Stimulated activated CD4-positive, alpha-beta T cell treated with anti-CD3 and anti-CD28 coated beads, Interleukin-4, amount 100 ng/mL, for 1 hour (primary cell): ENCODE measurements at regions not wholly inside any gene's neighbourhood (a gene's known extent, or its start where the extent isn't known, plus 50 kb on each side); places are given as distances from the start of the nearest gene placed in this dataset.
"Not testable (repeated sequence)": the region's sequence is repeated elsewhere in the genome, so short reads cannot be mapped to it uniquely, and the experiment has no call there.

ENCODE experiments used
- DNase-seq: peaks from one replicate; pipeline ENCODE4 v3.0.0-alpha.2; 2020

DNA sequence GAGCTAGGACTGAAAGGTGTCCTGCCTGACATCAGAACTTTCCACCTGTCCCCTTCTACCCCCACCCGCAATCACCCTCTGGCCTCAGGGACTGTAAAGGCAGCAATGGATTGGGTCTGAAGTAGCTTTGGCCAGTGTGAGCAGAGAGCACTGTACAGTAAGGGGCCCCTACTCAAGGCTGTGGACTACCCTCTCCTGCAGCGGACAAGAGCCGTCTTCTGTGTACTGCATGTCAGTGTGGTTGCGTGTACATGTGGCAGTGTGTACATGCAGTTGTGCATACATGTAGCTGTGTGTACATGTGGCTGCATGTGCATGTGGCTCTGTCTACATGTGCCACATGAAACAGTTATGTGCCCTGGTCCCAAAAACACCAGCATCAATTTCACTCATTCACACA lies 205.9 kb upstream of the LINGO1 start:
- no peak for DNase-seq

DNA sequence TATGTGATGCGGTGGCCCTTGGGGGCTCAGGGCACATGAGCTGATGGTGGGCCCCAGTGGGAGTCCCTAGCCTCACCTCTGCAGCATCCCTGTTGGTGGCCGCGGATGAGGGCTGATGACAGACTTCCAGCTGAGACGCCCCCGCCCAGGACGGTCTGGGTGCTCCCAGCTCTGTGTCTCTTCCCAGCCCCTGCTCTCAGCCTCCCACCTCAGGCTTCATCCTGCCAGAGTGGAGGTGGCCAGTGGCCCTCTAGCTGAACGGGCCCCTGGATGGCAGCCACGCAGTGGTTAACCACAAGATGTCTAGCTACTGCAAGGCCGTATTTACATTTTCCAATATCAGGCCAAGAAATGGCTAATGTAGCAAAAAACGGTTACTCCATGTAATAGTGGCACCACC lies 205.3 kb upstream of the LINGO1 start:
- no peak for DNase-seq

DNA sequence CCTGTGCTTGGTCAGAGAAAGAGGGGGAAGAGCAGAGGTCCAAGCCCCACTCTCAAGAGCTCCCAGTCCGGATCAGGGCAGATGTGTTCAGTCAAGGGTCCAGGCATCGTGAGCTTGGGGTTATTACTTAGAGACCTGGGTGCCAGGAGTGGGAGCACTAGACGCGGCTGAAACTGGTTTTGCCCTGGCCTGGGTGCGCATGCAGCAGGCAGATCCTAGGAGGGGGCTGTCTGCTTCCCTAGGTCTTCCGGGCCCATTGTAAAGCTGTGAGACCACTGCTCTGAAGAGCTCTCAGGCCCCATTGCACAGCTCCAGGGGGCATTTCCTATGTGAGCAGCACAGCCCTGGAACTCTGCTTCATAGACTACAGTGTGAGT lies 204.9 kb upstream of the LINGO1 start:
- DNase-seq, result no peak

DNA sequence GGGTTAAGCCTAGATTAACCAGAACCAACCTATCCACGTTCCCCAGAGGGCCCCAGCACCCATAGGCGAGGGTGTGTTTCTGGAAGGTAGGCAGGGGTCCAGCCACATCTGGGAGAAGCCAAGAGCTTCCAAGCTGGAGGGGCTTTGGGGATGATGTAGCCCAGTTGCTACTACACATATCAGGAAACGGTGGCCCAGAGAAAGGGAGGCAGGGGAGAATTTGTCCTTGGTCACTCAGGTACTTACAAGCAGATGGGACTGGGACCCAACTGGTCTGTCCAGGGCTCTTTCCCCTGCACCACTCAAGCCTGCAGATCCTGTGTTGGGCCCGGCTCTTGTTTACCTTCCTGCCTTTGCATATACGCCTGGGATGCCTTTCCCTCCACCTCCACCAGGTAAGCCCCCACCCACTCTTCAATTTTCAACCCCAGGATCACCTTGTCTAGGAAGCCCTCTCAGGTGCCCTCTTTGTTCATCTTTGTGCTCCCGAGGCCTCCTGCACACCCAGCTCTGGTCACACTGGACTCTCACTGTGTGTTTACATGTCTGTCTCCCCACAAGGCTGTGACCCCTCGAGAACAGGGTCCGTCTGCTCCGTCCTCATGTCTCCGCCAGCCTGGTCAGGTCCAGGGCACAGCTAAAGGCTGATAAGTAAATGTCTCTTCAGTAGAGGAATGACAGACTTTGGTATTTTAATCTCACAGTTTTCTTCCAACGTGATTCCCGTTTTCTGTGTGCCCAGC lies 204.4 kb upstream of the LINGO1 start:
- DNase-seq, result no peak

DNA sequence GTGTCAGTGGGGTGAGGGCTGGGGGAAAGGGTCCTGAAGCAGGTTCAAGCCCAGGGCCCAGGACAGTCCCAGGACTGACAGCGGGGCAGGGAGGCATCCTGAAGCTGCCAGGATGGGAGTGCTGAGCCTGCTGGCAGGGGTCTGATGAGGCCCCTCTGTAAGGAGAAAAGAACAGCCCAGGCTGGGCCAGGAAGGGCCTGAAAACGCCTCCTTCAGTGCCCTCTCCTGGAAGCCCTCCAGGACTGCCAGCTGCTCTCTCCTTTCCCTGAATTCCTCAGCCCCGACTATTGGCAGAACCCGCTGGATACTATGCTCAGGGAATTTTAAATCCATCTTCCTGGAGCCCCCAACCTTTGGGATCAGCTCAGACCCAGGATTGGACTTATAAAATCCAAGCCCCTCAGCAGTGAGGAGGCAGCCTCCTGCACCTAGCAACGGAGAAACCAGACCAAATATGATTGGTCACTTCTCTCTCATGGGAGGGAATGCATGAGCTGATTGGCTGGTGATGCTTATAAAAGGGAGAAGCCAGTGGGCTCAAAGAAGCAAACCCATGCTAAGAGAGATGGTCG lies 203.5 kb upstream of the LINGO1 start:
- no peak for DNase-seq

DNA sequence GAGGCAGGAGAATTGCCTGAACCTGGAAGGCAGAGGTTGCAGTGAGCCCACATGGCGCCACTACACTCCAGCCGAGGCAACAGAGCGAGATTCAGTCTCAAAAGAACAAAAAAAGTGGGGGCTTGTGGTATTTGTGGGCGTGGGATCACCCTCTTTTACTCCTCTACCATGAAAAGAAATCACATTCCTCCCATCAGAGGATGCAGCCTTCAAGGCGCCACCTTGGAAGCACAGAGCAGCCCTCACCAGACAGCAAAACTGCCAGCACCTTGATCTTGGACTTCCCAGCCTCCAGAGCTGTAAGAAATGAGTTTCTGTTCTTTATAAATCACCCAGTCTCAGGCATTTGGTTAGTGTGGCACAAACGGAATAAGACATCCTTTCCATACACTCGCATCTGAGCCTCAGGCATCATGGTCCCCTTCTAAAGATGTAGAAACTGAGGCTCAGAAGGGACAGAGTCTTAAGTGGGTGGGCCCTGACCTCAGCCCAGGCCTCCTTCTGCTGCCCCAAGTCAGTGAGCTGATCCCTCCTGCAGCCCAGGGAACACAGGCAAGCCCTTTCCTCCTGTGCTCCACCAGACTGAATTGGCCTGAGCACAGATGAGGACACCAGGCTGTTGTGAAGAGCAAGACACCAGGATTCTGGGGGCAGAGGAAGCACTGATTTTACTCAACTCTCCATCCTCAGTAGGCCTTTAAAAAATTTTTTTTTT lies 201.7 kb upstream of the LINGO1 start:
- DNase-seq, result no peak

DNA sequence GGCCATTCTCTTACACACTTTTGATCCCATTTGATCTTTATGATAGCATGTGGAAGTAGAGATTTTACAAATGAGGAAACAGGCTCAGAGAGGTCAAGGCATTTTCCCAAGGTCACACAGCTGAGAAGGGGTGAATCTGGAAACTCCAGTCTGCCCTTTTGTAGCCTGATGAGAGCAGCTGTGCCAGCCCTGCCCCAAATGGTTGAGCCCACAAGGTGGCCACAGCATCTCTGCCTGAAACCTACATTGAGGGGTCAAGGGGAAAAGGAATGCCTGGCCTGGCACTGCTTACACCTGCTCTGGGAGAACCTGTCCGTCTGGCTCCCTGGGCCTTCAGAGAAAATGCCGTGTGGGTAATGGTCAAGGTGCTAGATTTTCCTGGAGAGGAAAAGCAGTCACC lies 200.2 kb upstream of the LINGO1 start:
- DNase-seq, result no peak

DNA sequence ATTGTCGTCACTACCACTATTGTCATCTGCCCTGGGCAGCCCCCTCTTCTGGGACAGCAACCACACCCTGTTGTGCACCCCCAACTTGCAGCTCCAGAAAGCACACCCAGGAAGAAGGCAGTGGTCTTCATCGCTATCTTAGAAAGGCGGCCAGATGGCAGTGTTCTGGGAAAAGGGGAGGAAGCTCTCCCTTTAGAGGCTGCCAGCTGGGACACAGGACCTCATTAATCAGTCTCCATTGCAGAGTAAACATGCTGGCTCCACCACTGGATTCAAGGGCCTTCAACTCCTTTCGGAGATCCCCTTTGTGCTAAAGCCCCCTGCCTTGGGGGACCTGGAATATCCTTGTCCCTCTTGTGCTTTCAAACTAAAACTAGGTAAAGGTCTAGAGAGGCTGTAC lies 199.3 kb upstream of the LINGO1 start:
- no peak for DNase-seq

DNA sequence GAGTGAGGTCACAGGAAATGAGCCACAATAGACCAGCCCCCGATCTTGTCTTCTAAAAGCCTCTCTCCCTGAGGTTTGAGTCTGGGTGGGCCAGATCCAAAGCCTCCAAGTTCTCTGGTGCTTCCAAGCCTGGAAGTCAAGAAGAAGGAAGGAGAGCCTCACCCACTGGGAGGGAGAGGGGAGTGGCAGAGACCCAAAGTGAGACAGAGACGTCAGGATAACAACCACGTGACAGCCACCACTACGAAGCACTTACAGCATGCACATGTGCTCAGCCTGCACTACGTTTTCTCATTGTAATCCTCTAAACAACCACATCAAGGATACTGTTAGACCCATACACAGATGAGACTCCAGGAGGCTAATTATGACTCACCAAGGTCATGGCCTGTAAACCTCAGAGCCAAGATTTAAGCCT lies 197.3 kb upstream of the LINGO1 start:
- no peak for DNase-seq

DNA sequence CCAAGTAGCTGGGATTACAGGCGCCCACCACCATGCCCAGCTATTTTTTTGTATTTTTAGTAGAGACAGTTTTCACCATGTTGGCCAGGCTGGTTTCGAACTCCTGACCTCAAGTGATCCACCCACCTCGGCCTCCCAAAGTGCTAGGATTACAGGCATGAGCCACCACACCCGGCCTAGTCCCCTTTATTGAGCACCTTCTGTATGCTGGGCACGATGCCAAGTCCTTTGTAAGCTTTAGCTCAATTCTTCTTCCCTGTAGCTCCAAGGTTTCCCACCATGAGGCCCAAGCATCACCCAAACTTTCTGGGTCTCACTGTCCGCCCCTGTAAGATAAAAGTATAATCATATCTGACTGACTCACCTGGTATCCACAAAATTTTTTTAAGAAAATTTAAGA lies 196.6 kb upstream of the LINGO1 start:
- DNase-seq, result not testable (repeated sequence)

DNA sequence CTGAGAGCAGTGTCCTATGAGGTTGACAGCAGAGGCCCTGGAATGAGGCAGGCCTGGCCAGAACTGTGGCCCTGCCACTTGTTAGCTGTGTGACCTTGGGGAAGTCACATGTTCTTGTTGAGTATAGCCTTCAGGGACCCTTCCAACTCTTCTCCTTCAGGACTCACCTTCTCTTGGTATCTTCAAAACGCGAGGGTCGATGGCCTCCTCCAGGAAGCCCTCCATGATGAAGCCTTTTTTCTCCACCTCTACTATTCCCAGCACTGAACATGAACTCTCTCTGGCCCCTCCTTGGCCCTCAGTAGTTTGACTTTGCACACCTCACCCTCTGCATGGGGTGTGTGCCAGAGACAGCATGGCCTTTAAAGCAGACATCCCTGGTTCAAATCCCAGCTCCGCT lies 195.1 kb upstream of the LINGO1 start:
- no peak for DNase-seq

DNA sequence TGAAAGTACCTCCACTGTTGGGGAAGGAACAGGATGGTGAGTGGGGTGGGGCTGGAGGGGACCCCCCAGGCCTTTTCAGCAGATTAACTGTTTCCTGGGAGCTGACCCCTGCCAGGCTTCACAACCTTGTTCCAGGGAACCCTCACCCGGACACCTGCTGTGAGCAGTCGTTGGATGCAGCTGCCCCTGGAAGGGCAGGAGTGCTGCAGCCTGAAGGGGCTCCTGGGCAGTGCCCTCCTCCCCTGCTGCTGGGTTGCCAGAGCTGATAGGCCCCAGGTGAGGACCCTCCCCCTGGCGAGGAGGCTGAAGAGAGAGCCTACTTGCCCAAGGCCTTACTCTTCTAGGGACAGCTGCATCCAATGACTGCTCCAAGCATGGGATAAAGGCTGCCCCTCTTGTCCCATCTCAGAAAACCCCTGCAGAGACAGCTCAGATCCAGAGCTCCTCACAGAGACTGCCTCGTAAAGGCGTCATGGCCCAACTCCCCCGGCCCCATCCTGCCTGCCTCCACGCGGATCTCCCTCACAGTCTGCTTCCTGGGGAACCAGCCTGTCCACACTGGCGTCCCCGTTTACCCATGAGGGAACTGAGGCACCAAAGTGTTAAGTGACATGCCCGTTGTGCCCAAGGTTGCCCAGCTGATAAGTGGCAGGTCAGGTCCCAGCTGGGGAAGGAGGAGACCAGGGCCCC lies 193.4 kb upstream of the LINGO1 start:
- DNase-seq, result no peak

DNA sequence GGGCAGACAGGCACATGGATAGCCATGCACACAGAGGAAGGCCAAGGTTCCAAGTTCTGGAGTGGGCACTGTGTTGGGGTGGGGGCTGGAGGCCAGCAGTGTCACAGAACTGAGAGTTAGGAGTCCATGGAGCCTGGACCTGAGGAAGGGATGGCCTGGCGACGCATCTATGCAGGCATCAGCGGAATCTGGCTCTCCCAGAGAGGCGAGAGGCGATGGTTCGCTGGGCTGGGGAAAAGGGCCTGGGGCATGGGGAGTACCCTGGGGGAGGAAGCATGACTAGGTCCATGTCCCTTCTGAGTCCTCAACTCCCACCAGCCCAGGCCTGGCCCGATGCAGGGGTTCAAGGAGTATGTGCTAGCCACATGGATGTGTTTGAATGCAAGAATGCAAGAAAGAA lies 192.8 kb upstream of the LINGO1 start:
- DNase-seq, result no peak

DNA sequence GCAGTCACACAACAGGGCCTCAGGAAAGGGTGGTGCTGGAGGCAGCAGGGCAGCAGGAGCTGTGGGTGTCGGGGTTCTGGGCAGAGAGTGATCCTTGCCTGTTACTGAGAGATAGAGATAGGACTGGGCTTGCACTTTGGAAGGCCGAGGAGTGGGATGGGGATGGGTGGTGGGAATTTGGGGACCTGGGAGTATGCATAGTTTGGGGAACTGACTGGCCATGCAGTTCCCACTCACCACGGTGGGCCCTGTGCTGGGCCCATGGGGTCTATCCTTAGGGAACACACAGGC lies 192.5 kb upstream of the LINGO1 start:
- DNase-seq, result no peak

DNA sequence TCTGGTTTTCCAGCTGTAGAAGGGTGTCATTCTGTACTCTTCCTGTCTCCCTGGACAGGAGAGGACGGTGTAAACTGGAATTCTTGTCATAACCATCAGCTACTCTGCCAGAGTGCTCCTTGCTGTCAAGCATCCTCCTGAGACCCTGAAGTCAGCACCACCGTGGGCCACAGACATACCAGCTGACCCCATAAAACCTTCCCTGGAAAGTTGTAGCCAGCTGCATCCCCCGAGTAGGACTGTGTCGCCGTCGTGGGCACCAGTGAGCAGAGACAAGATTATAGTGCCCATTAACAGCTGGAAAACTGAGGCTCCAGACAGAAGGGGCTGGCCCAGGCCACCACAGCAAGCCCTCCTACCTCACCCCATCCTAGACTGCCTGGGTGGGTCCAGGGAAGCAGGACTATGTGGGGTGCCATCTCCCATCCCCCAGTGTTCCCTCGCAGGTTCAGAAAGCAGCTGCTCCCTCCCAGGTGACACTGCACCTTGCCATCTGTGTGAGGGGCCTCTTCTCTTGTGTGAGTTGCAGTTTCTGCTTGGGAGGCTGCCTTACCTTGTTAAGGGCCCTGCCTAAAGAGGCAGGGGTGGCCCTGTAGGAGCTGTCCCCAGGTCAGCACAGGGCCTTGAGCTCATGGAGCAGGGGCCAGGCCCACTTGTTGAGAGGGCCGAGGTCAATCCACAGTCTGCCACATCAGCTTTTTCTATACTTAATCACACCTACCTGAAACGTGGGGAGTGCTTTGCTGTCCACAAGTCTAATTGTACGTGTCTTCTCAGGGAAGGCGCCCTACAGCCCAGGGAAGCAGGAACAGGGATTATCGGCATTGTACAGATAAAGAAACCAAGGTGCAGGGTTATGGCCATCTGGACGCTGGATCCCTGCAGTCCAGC lies 191.9 kb upstream of the LINGO1 start:
- no peak for DNase-seq

DNA sequence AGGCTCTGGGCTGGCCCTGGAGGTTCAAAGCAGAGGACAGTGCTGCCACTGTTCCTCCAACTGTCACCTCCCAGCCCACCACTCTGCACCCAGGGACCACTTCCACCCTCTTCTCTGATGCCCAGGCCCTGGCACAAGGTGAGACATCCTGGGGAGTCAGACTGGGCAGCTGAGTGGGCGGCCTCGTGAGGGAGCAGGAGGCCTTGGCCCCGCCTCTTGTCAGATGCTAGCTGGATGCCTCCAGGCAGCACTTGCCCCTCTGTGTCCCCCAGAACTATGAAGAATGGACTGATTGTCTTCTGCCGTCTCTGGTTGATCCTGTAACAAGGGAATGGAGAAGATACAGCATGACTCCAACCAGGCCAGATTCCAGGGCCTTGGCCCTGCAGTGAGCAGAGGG lies 191.0 kb upstream of the LINGO1 start:
- no peak for DNase-seq

DNA sequence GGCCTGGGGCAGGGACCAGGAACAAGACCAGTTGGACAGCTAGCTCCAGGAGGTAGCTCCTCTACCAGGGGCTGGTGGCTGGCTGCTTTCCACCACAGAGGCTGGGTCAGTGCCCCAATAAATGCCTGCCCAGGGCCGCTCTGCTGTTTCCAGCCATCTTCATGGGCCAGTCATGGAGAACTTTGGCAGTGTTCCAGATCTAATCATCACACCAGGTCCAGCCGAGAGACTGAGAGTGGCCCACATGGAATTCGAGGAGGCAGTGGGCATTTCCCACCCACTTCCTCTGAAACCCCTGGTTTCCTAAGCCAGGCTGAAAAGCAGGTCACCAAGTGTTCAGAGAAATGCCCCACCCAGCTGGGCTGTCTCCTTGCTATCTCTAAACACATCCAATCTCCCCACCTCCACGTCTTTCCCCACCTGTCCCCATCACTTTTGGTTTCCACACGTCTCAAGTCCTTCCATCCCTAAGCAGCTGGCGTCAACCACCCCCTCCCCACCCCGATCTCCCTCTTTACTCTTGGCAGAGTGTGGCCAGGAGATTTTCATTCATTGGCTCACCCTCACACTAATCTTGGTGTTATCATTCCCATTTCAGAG lies 190.0 kb upstream of the LINGO1 start:
- DNase-seq, result no peak

DNA sequence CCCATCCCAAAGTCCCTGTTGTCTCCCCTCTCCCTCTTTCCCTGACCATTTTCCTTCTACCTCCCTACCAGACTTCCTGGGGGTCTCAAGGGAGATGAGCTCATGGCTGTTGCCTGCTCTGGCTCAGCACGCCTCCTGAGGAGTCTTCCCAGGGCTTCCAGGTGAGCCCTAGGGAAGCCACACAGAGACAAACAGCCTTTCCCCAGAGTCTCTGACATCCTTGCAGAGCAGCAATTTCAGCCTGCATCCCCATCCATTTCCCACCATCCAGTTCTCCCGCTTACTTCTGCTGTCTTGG lies 189.2 kb upstream of the LINGO1 start:
- DNase-seq, result no peak

DNA sequence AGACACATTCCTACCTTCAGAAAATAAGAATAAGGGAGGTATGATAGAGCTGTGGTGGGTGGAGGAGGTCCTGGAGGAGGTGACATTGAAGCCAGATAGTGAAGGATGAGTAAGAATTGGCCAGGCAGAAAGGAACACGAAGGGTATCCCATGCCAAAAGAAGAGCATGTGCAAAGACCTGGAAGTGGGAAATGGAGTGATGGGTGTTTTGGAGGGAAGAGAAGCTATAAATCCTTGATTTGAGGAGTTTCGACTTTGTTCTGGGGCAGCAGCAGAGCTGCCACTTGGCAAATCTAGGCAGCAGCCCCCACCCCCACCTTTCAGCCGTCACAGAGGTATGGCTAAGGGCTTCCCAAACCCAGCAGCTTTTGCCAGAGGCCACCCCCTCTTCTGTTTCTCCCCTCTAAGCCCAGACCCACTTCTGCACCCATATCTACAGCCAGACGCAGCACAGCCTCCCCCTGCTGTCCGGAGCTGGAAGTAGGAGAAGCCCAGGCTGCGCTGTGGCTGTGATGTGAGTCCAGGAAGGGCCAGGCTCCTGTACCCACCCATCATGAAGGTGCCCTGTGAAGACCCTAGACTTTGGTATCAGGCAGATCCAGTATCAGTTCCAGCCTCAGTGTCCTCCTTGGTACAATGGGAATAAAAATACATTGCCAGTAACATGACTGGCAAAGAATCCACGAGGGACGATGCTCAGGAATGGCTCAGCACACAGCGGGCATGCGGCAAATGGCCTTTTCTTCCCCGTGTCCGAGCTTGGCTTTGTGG lies 188.7 kb upstream of the LINGO1 start:
- DNase-seq, result peak; percentile 20

DNA sequence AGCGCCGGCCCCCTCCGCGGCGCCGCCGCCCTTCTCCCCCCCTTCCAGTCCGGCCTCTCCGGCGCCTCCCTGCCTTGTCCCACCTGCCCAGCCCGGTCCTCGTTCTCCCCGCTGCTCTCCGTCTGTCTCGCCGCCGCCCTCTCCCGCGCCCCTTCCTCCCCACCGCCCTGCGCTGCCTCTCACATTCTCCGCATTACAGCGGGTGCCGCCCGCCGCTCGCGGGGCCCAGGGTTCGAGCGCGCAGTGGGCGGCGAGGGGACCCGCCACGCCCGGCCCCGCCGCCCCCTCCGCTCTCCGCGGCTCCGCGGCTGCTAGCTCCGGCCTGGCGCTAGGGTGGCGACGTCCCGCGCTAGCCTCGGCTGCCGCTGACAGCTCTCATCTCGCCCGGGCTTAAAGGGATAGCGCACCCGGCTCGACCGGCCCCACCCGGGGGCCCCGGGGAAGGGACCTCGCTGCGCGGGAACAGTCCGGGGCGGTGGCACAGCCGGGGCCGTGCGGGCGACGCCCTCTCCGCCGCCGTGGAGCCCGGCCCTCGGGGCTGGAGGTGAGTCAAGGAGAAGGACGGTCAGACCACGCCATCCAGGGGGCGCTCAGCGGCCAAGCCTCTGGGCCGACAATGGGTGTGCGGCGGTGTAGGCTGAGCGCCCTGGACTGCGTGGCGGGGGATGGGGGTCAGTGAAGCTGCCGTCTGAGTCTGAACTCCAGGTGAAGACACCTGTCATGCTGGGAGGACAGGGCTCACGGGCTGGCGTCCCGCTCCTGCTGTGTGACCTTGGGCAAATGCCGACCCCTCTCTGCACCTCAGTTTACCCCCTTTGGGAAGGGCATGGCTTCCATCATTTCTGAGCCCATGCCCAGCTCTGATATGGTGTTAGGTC lies 187.4 kb upstream of the LINGO1 start:
- no peak for DNase-seq
